SK-N-MC (cell line): ENCODE measurements at regions not wholly inside any gene's neighbourhood (a gene's known extent, or its start where the extent isn't known, plus 50 kb on each side); places are given as distances from the start of the nearest gene placed in this dataset.

Experiments
- DNase-seq: peaks from one replicate; pipeline ENCODE4 v3.0.0-alpha.2; 2011; ENCODE audit warnings: low read depth, low spot score
- H3K27ac ChIP-seq: fragments of 200-600 bp; sonication (generic); 2 replicates; pipeline ENCODE4 v1.5.1; 2016; ENCODE audit warnings: mixed run types
- H3K36me3 ChIP-seq: fragments of 200-600 bp; sonication (generic); 2 replicates; pipeline ENCODE4 v1.6.1; 2017; ENCODE audit warnings: antibody characterized with exemption, low read length, mixed read lengths; ENCODE audit not compliant: insufficient read depth
- H3K4me3 ChIP-seq: fragments of 200-600 bp; sonication (generic); 2 replicates; pipeline ENCODE4 v1.5.1; 2016
- H3K9ac ChIP-seq: fragments of 200-600 bp; sonication (generic); 2 replicates; pipeline ENCODE4 v1.8.0; 2017; ENCODE audit warnings: mixed run types, mixed read lengths; ENCODE audit not compliant: insufficient read length
- H3K9me3 ChIP-seq: fragments of 200-600 bp; sonication (generic); 2 replicates; pipeline ENCODE4 v1.6.1; 2017; ENCODE audit warnings: low read depth, mild to moderate bottlenecking, antibody characterized with exemption, low read length, moderate library complexity, mixed read lengths
- EZH2 ChIP-seq: fragments of 200-600 bp; sonication (generic); IDR thresholded peaks from one replicate; pipeline ENCODE4 v1.6.1; 2017; ENCODE audit warnings: antibody characterized with exemption
- FOXP2 ChIP-seq: optimal IDR thresholded peaks from 2 replicates; pipeline ENCODE3; 2011; ENCODE audit warnings: mild to moderate bottlenecking, moderate library complexity; ENCODE audit not compliant: insufficient read depth; ENCODE audit errors: extremely low read length, control extremely low read depth
- POLR2AphosphoS5 ChIP-seq: IDR thresholded peaks from 2 replicates; pipeline ENCODE4 v1.6.1; 2012; ENCODE audit warnings: mild to moderate bottlenecking, low read depth, low read length, borderline replicate concordance

GRCh38 chr5:4981608-4982007 is 158.5 kb upstream of the ADAMTS16 start:
- DNase-seq: no peak
- H3K27ac ChIP-seq: no peak overlapping the region
- no peak for TF ChIP-seq POLR2AphosphoS5
- no peak for TF ChIP-seq EZH2
- no peak for TF ChIP-seq FOXP2
- no peak overlapping the region for H3K4me3 ChIP-seq
- no peaks in the 10 kb centered on the region for H3K9me3 ChIP-seq
- no peaks in the 10 kb centered on the region for H3K36me3 ChIP-seq
- no peak overlapping the region for H3K9ac ChIP-seq

DNA sequence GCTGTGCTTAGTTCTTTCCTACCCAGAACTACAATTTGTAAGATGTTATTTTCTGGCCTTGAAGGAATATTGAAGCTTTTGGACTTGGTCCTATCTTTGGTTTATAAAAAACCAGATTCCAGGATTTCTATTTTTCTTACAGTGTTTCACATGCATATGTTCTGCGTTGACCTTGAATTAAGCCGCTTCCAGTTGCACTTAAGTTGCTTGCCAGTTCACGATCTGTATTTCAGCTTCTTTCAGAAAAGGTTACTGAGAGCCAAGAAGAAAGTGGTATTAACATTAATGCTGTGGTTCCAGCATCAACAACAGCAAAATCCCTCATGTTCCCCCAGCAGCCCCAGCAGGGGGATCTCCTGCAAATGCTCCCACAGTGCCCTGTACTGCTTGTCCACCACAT is 156.4 kb upstream of the ADAMTS16 start:
- no peak overlapping the region for H3K4me3 ChIP-seq
- DNase-seq: no peak
- H3K36me3 ChIP-seq: no peaks in the 10 kb centered on the region
- TF ChIP-seq EZH2 (no peak), FOXP2 (no peak), POLR2AphosphoS5 (no peak)
- H3K9me3 ChIP-seq: no peaks in the 10 kb centered on the region
- no peak overlapping the region for H3K9ac ChIP-seq
- no peak overlapping the region for H3K27ac ChIP-seq

- Histone ChIP-seq H3K36me3 (no peaks in the 10 kb centered on the region), H3K27ac (no peak overlapping the region), H3K4me3 (no peak overlapping the region), H3K9ac (no peak overlapping the region), H3K9me3 (no peaks in the 10 kb centered on the region)
- TF ChIP-seq FOXP2: no peak
- TF ChIP-seq EZH2: no peak
- TF ChIP-seq POLR2AphosphoS5: no peak
- DNase-seq: no peak
Measured at GRCh38 chr5:4984461-4984860, 155.7 kb upstream of the ADAMTS16 start.

GRCh38 chr5:4987431-4987830 is 152.7 kb upstream of the ADAMTS16 start:
- Histone ChIP-seq H3K27ac (no peak overlapping the region), H3K9ac (no peak overlapping the region), H3K4me3 (no peak overlapping the region), H3K9me3 (no peaks in the 10 kb centered on the region), H3K36me3 (no peaks in the 10 kb centered on the region)
- no peak for TF ChIP-seq POLR2AphosphoS5
- TF ChIP-seq EZH2: no peak
- TF ChIP-seq FOXP2: no peak
- DNase-seq: no peak

DNA sequence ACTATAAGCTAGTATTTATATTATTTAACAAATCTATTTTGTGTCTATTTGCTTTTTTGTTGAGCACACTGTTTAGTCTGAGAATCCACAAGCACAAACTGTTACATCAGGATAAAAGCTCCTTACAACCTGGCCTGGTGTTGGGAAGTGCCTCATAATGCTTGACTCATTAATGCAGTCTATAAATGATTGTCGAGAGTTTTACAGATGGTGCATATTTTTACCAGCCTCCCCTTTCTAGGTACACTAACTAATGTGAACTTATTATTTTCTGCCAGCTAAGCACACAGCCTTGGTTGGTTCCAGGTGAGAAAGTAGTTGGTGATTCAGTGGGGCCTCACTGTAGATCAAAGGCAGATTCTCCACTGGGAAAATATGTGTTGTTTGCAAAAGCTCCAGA is 151.0 kb upstream of the ADAMTS16 start:
- Histone ChIP-seq H3K9me3 (no peaks in the 10 kb centered on the region), H3K4me3 (no peak overlapping the region), H3K9ac (no peak overlapping the region), H3K27ac (no peak overlapping the region), H3K36me3 (no peaks in the 10 kb centered on the region)
- TF ChIP-seq FOXP2 (no peak), EZH2 (no peak), POLR2AphosphoS5 (no peak)
- DNase-seq: no peak

- Histone ChIP-seq H3K36me3 (no peaks in the 10 kb centered on the region), H3K9ac (no peak overlapping the region), H3K27ac (no peak overlapping the region), H3K4me3 (no peak overlapping the region), H3K9me3 (no peaks in the 10 kb centered on the region)
- TF ChIP-seq EZH2 (no peak), POLR2AphosphoS5 (no peak)
- DNase-seq: no peak
Measured at GRCh38 chr5:4990017-4990416, 150.1 kb upstream of the ADAMTS16 start.

DNA sequence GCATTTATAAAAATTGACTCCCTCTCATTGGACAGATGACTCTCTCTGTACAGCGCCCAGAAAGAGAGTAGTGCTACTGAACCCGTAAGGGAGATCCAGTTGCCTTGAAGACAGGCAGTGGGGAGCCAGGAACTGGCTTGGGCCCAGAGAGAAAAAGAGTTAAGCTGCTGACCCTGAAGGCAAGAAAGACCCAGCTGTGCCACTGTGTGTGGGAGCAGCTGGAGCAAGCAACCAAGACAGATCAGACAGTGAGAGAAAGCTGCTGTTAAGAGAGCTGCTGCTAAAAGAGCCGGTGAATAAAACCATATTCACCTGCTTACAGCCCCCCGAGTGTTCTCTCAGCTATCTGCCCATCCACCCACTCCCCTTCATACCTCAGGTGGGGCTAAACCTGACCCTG is 149.7 kb upstream of the ADAMTS16 start:
- Histone ChIP-seq H3K36me3 (no peaks in the 10 kb centered on the region), H3K27ac (no peak overlapping the region), H3K4me3 (no peak overlapping the region), H3K9me3 (no peaks in the 10 kb centered on the region), H3K9ac (no peak overlapping the region)
- no peak for DNase-seq
- TF ChIP-seq EZH2: no peak

DNA sequence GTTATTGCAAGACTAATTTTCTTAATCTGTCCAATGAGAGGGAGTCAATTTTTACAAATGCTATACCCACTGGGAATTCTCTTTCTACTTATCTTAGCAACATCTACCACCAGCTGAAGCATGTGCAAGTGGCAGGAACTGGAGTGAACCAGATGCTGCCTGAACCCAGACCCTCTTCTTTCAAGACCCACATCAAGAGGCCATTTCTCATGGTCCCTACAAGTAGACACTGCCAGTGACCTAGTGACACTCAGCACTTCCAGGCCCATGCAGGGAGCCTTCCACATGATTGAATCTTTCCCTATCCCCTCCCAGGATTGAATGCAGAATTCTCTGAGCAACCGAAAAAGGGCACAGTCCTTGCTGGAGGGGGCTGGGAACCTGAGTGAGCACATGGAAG is 148.2 kb upstream of the ADAMTS16 start:
- Histone ChIP-seq H3K9ac (no peak overlapping the region), H3K4me3 (no peak overlapping the region), H3K36me3 (no peaks in the 10 kb centered on the region), H3K9me3 (no peaks in the 10 kb centered on the region), H3K27ac (no peak overlapping the region)
- TF ChIP-seq EZH2 (no peak), POLR2AphosphoS5 (no peak), FOXP2 (no peak)
- DNase-seq: no peak

- peak; percentile 40 for DNase-seq
- Histone ChIP-seq H3K9ac (no peak overlapping the region), H3K4me3 (no peak overlapping the region), H3K36me3 (no peaks in the 10 kb centered on the region), H3K27ac (no peak overlapping the region), H3K9me3 (no peaks in the 10 kb centered on the region)
- TF ChIP-seq FOXP2: no peak
- TF ChIP-seq POLR2AphosphoS5: no peak
- no peak for TF ChIP-seq EZH2
Measured at GRCh38 chr5:4995014-4995413, 145.1 kb upstream of the ADAMTS16 start.
